Vagina (tissue), 2 donors: ENCODE measurements at regions not wholly inside any gene's neighbourhood (a gene's known extent, or its start where the extent isn't known, plus 50 kb on each side); places are given as distances from the start of the nearest gene placed in this dataset.

ENCODE experiments used
- POLR2AphosphoS5 ChIP-seq, 2 donors: sonication (generic); formaldehyde crosslinking; IDR thresholded peaks; one replicate each; pipeline ENCODE4 v1.9.0; 2017; ENCODE audit warnings: antibody characterized with exemption in 2 of 2, mild to moderate bottlenecking in 2 of 2, low read depth in 1 of 2; ENCODE audit not compliant: insufficient read depth in 1 of 2
- TF ChIP-seq, protein P1 (sequence below), 3 experiments: fragments of 450-650 bp in 2 of 3; fragments of 200-600 bp in 1 of 3; sonication (generic) in 1 of 3; IDR thresholded peaks; one replicate each; pipeline ENCODE4 v1.5.1; 2017 to 2019; ENCODE audit warnings: antibody characterized with exemption in 3 of 3, mild to moderate bottlenecking in 2 of 3, moderate library complexity in 2 of 3

- TF ChIP-seq, protein P1, sequence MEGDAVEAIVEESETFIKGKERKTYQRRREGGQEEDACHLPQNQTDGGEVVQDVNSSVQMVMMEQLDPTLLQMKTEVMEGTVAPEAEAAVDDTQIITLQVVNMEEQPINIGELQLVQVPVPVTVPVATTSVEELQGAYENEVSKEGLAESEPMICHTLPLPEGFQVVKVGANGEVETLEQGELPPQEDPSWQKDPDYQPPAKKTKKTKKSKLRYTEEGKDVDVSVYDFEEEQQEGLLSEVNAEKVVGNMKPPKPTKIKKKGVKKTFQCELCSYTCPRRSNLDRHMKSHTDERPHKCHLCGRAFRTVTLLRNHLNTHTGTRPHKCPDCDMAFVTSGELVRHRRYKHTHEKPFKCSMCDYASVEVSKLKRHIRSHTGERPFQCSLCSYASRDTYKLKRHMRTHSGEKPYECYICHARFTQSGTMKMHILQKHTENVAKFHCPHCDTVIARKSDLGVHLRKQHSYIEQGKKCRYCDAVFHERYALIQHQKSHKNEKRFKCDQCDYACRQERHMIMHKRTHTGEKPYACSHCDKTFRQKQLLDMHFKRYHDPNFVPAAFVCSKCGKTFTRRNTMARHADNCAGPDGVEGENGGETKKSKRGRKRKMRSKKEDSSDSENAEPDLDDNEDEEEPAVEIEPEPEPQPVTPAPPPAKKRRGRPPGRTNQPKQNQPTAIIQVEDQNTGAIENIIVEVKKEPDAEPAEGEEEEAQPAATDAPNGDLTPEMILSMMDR (IDR thresholded peaks at IDR 0.05): no peak
- no peak for TF ChIP-seq POLR2AphosphoS5 (IDR thresholded peaks at IDR 0.05; ENCODE audit: insufficient read depth in 1 of 2, low read depth in 1 of 2)
Measured at GRCh38 chr9:32004431-32005076, 379.9 kb upstream of the ACO1 start.
